ENCODE measurements at regions not wholly inside any gene's neighbourhood (a gene's known extent, or its start where the extent isn't known, plus 50 kb on each side); places are given as distances from the start of the nearest gene placed in this dataset.

DNA sequence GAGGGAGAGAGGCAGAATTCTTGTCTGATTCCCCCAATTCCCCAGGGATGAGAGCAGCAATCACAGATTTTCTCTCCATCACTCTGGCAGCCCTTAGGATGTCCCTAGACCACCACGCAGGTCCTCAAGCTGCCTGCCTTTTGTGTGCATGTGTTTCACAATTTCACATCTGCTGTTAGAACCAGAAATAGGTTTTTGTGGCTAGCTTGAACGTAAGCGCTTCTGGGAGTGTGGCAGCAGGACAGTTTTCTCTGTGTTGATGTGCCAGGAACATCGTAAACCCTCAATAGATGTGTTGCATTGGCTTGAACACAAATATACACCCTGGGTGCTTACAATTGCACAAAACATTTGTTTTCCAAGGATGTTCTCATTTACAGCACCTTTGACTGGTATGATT lies 78.8 kb upstream of the TMTC4 start:
- TF ChIP-seq POLR2AphosphoS5 (IDR thresholded peaks at IDR 0.05; ENCODE audit: low read depth, low read length), result no peak
- TF ChIP-seq TAF1 (IDR thresholded peaks at IDR 0.05; ENCODE audit: borderline replicate concordance, insufficient read depth, low read length), result no peak
- TF ChIP-seq FOXP2 (optimal IDR thresholded peaks at IDR 0.05; ENCODE audit: borderline replicate concordance, extremely low read depth, extremely low read length, insufficient read depth), result no peak
- no peak for TF ChIP-seq SIN3A (IDR thresholded peaks at IDR 0.05; ENCODE audit: borderline replicate concordance, insufficient read depth, low read length)
- no peak for TF ChIP-seq REST (IDR thresholded peaks at IDR 0.05; ENCODE audit: insufficient read depth in 1 of 2, low read depth in 2 of 2, low read length in 2 of 2)

GRCh38 chr13:100751826-100752225 lies 77.2 kb upstream of the TMTC4 start:
- TF ChIP-seq FOXP2 (optimal IDR thresholded peaks at IDR 0.05; ENCODE audit: borderline replicate concordance, extremely low read depth, extremely low read length, insufficient read depth) (no peak), POLR2AphosphoS5 (IDR thresholded peaks at IDR 0.05; ENCODE audit: low read depth, low read length) (no peak), REST (IDR thresholded peaks at IDR 0.05; ENCODE audit: insufficient read depth in 1 of 2, low read depth in 2 of 2, low read length in 2 of 2) (no peak), SIN3A (IDR thresholded peaks at IDR 0.05; ENCODE audit: borderline replicate concordance, insufficient read depth, low read length) (no peak), TAF1 (IDR thresholded peaks at IDR 0.05; ENCODE audit: borderline replicate concordance, insufficient read depth, low read length) (no peak)

- TF ChIP-seq FOXP2 (optimal IDR thresholded peaks at IDR 0.05; ENCODE audit: borderline replicate concordance, extremely low read depth, extremely low read length, insufficient read depth) (no peak), SIN3A (IDR thresholded peaks at IDR 0.05; ENCODE audit: borderline replicate concordance, insufficient read depth, low read length) (no peak), POLR2AphosphoS5 (IDR thresholded peaks at IDR 0.05; ENCODE audit: low read depth, low read length) (no peak), REST (IDR thresholded peaks at IDR 0.05; ENCODE audit: insufficient read depth in 1 of 2, low read depth in 2 of 2, low read length in 2 of 2) (no peak), TAF1 (IDR thresholded peaks at IDR 0.05; ENCODE audit: borderline replicate concordance, insufficient read depth, low read length) (no peak)
These were observed 72.5 kb upstream of the TMTC4 start for GRCh38 chr13:100746953-100747683.

GRCh38 chr13:100738176-100738855 lies 63.7 kb upstream of the TMTC4 start:
- no peak for TF ChIP-seq TAF1 (IDR thresholded peaks at IDR 0.05; ENCODE audit: borderline replicate concordance, insufficient read depth, low read length)
- no peak for TF ChIP-seq POLR2AphosphoS5 (IDR thresholded peaks at IDR 0.05; ENCODE audit: low read depth, low read length)
- TF ChIP-seq SIN3A (IDR thresholded peaks at IDR 0.05; ENCODE audit: borderline replicate concordance, insufficient read depth, low read length), result no peak
- TF ChIP-seq REST (IDR thresholded peaks at IDR 0.05; ENCODE audit: insufficient read depth in 1 of 2, low read depth in 2 of 2, low read length in 2 of 2), result no peak
- no peak for TF ChIP-seq FOXP2 (optimal IDR thresholded peaks at IDR 0.05; ENCODE audit: borderline replicate concordance, extremely low read depth, extremely low read length, insufficient read depth)

All from PFSK-1 (cell line).